GM19438 (cell line): ENCODE measurements at regions not wholly inside any gene's neighbourhood (a gene's known extent, or its start where the extent isn't known, plus 50 kb on each side); places are given as distances from the start of the nearest gene placed in this dataset.

Experiments used
- ATAC-seq: cut with Tn5 transposase; IDR thresholded peaks from one replicate; pipeline ENCODE4 v1.9.1; 2021; ENCODE audit warnings: low read depth; ENCODE audit not compliant: unreplicated experiment

DNA sequence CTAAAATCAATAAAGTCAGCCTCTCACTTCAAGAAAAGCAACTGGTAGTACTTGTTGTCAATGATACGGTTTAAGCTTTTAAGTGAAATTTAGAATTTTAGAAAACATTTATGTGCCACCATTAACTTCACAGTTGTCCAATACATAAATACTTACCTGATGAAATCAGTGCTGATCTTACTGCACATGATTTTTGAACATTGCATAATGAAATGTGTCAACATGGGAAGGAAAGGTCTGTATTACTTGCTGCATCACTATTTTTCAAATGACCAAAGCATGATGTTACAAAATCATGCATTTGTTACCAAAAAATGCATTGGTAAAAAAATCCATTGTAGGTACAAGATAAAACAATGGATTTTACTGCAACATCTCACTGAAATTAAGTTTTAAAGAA, 284.3 kb downstream of the EPM2A start:
- ATAC-seq, result no peak

DNA sequence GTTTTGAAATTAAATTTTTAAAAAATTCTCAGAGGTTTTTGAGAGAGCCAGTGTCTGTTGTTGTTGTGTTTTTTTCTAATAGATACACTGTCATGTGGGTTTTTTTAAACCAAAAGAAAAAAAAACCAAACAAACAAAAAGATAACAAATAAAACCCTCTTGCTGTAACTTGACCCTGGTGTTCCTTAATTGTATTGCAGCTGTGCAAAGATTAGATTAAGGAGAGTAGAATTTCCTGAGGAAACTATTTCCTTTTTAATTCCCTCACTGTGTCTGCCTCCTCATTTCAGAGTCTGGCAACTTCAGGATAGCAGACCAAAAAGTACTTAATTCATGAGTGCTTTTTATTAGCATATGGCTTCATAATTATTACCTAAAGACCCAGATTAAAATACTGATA, 281.9 kb downstream of the EPM2A start:
- ATAC-seq, result no peak

DNA sequence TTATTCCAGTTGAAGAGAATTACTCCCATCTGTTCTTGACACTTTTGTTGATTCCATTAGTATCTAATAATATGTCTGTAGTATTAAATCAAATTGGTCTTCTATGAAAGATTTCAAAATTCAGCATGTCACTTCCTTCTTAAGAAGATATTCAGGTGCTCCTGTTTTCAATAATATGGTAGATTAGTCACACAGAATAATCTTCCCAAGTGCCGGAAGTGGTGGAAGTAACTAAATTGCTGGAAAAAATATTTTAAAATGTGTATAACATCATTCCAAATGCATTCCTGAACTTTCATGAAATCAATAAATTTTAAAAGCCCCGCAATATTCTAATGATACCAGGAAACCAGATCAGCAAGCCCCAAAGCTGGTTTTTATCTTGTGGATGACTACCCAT, 281.3 kb downstream of the EPM2A start:
- no peak for ATAC-seq

- ATAC-seq, result no peak
Measured at GRCh38 chr6:145457556-145457955, 277.8 kb downstream of the EPM2A start.

DNA sequence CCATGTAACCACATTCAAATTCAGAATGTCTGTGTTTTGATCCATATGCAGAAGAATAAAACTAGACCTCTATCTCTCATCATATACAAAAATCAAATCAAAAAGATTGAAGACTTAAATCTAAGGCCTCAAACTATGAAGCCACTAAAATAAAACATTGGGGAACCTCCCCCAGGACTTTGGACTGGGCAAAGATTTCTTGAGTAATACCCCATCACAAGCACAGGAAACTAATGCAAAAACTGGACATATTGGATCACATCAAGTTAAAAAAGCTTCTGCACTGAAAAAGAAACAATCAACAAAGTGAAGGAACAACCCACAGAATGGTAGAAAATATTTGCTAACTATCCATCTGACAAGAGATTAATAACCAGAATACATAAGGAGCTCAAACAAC, 266.8 kb downstream of the EPM2A start:
- ATAC-seq, result no peak

GRCh38 chr6:145469021-145469420, 266.3 kb downstream of the EPM2A start:
- no peak for ATAC-seq

DNA sequence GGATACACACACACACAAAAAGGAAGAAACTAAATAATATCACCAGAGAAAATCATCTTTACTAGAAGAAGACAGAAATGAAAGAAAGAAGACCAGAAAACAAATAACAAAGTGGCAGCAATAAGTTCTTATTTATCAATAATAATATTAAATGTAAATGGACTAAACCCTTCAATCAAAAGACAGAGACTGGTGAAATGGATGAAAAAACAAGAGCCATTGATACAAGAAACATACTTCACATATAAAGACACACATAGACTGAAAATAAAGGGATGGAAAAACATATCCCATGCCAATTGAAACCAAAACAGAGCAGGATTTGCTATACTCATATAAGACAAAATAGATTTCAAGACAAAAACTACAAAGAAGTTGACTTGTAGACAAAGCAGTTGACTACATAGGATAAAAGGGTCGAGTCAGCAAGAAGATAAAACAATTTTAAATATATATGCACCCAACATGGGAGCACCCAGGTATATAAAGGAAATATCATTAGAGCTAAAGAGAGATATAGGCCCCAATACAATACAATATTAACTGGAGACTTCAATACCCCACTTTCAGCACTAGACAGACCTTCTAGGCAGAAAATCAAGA, 259.4 kb downstream of the EPM2A start:
- no peak for ATAC-seq

GRCh38 chr6:145480024-145480423, 255.3 kb downstream of the EPM2A start:
- no peak for ATAC-seq

DNA sequence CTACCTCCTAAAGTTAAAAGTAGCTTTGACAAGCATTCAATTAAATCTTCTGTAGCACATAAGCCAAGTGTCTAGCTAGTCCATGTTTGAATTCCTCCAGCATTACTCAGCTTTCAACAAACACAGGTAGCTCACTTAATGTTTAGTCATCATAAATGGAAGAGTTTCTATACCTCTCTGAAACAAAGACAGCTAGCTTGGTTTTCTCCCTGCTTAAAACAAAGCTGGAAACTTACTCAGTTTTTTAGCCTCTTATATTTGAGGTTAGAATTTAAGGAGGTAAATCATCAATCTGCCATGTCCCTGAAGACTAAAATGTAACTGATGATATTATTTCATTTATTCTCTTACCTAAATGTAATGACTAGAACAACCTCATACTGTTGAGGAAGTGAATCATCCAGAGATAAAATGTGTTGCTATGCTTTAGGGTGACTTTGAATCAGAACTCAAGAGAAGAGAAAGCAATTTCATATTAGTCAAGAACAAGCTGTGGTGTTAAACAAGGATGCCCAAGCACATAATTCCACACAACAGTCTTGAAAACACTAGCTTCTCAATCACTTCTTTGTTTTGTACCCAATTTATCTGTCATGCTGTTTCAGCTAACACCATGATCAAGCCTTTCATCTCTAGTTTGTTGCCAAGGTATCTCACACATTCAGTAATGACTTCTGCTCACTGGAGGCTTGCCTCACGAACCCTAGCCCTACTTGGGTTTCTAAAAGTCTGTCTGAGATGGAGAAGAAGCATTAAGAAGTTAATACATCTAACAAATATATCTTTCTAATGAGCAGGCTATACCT, 251.9 kb downstream of the EPM2A start:
- ATAC-seq, result no peak

DNA sequence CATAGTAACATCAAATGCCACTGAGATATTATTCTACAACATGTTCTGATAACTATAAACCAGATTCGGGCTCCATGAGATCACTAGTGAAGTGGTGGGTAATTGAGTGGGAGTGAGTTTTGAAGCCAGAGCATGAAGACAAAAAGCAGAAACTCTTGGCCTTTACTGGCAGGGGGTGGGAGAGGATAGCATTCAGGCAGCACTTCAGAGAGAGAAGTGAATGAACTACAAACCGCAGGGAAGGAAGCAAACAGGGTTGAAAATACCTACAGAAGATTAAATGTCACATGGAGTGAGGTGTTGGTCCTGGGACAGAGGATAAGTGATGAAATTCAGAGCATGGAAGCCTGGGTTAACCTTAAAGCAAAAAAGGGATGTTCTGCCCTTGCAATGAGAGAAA, 250.0 kb downstream of the EPM2A start:
- no peak for ATAC-seq

DNA sequence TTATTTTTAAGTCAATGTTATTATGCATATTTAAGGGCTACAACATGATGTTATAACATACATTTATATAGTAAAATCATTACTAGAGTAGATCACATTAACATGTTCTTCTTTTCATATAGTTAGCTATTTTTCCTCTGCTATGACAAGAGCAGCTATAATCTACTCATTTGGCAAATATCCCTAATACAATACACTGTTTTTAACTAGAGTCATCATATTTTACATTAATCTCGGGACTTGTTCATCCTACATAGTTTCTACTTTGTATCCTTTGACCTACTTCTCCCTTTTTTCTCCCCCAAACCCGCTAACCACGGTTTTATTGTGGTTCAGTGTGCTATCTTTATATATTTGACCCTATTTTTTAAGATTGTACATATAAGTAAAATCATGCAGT, 249.0 kb downstream of the EPM2A start:
- ATAC-seq, result no peak

- ATAC-seq, result no peak
Measured at GRCh38 chr6:145489583-145489982, 245.7 kb downstream of the EPM2A start.

- ATAC-seq, result no peak
Measured at GRCh38 chr6:145490068-145490467, 245.3 kb downstream of the EPM2A start.

DNA sequence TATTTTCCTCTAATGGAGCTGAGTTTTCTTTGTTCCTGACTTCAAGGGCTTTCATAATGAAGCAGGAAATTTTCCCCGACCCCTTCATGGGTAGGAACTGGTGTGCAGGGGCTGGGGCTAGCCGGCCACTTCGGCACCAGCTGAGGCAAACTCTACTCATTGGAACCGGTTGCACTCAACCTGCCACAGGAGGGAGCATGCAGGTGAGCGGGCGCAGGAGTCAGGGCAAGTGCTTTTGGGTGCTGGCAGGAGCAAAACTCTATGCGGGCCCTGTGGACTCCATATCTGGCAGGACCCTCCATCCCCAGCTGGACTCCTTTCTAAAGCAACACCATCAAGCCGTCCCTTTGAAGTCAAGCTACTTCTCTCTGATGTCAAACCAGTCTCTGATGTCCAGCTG, 244.2 kb downstream of the EPM2A start:
- ATAC-seq, result no peak

DNA sequence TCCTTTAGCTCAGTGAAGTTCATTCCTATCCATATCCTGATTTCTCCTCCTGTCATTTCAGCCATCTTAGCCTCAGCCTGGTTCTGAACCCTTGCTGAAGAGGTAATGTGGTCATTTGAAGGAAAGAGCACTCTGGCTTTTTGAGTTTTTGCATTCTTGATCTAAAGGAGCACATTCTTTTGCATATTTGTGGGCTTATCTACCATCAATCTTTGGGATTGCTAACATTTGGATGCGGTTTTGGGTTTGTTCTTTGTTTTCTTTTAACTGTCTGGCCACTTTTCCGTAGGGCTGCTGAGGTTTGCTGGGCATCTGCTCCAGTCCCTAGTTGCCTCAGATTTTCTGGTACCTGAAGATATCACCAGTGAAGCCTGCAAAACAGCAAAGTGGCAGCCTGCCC, 238.3 kb downstream of the EPM2A start:
- ATAC-seq, result no peak

GRCh38 chr6:145498425-145498824, 236.9 kb downstream of the EPM2A start:
- ATAC-seq, result no peak

- ATAC-seq, result no peak
Measured at GRCh38 chr6:145502416-145502815, 232.9 kb downstream of the EPM2A start.

- no peak for ATAC-seq
Measured at GRCh38 chr6:145506136-145506535, 229.2 kb downstream of the EPM2A start.

DNA sequence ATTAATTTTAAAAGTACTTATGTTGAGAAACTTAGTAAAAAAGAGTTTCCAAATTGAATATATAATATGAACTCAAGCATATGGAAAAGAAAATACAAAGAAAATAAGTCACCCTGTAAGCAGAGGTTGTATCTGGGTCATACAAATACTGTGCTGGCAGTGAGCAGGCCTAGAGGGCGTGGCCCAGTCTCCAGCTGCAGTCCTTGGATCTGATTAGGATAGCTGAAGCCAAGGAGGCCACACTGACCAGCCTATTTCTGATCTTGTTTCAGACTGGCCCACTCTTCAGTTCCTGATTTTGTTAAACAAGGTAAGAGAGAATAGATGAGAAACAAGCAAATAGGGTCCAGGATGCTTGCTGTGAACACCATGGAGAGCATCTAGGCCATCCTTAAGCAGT, 228.8 kb downstream of the EPM2A start:
- no peak for ATAC-seq

DNA sequence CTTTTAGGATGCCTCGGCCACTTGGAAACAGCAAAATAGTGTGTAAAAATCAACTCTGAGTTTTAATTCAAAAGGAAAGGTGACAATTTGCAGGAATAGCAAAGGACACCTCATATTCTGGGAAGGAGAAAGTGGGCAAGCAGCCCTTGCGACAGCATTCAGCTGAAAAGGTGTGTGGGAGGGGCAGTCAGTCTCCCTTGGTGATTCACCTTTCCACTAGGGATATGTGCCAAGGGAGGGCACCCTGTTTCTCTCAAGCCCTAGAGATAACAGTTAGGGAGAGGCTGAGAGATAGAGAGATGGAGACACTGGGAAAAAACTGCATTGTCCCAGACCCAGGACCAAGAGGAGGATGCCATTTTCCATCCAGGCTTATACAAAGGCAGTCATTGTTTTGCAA, 228.1 kb downstream of the EPM2A start:
- no peak for ATAC-seq

DNA sequence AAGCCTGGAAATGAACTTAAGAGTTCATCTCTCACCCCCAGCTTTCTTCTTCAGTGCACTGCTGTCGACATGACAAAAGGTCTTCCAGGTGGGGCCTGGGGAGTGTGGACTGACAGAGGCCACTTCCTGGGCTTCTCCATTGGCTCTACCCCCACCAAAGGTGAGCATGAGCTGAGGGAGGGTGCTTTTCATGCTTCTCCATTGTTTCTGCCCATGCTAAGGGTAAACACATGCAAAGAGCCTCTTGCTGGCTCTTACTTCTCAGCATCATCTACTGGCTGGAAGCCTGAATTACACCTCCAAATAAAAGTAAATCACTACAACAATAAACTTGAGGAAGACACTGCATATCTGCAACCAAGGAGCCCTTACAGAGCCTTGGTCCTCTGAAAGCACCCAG, 227.2 kb downstream of the EPM2A start:
- ATAC-seq, result no peak

DNA sequence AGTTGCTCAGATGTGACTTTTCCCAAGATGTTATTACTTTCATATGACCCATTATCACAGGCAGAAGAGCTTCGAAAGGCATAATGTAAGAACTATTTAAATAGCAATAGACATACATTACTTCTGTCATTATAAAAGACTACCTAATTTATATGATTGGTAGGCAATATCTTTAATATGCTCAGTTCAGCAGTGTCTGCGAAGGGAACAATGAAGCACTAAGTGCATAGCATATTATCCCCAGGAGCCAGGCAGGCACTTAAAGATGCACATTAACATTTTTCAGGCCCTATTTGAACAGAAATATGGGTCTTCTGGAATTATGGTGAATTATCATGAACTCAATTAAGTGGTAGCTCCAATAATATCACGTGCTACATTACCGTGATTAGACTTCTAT, 217.8 kb downstream of the EPM2A start:
- no peak for ATAC-seq
